Fibroblast of the aortic adventitia (primary cell): ENCODE measurements at regions not wholly inside any gene's neighbourhood (a gene's known extent, or its start where the extent isn't known, plus 50 kb on each side); places are given as distances from the start of the nearest gene placed in this dataset.

Source experiments
- DNase-seq: peaks from one replicate; pipeline ENCODE4 v3.0.0-alpha.2; 2010; ENCODE audit warnings: low read depth
- H3K4me3 ChIP-seq: 2 replicates; pipeline ENCODE4 v1.5.1; 2011; ENCODE audit warnings: low read depth, mild to moderate bottlenecking, control low read depth, low read length, moderate library complexity
- TF ChIP-seq, protein P1 (sequence below): IDR thresholded peaks from 2 replicates; pipeline ENCODE4 v1.5.1; 2011; ENCODE audit warnings: mild to moderate bottlenecking, low read length, control low read depth, inconsistent platforms; ENCODE audit not compliant: insufficient read depth

- DNase-seq = peak; percentile 88
- TF ChIP-seq, protein P1, sequence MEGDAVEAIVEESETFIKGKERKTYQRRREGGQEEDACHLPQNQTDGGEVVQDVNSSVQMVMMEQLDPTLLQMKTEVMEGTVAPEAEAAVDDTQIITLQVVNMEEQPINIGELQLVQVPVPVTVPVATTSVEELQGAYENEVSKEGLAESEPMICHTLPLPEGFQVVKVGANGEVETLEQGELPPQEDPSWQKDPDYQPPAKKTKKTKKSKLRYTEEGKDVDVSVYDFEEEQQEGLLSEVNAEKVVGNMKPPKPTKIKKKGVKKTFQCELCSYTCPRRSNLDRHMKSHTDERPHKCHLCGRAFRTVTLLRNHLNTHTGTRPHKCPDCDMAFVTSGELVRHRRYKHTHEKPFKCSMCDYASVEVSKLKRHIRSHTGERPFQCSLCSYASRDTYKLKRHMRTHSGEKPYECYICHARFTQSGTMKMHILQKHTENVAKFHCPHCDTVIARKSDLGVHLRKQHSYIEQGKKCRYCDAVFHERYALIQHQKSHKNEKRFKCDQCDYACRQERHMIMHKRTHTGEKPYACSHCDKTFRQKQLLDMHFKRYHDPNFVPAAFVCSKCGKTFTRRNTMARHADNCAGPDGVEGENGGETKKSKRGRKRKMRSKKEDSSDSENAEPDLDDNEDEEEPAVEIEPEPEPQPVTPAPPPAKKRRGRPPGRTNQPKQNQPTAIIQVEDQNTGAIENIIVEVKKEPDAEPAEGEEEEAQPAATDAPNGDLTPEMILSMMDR = peak; percentile 80
- no peak overlapping the region for H3K4me3 ChIP-seq
These were observed 51.2 kb upstream of the TESK1 start for GRCh38 chr9:35553670-35554543.

DNA sequence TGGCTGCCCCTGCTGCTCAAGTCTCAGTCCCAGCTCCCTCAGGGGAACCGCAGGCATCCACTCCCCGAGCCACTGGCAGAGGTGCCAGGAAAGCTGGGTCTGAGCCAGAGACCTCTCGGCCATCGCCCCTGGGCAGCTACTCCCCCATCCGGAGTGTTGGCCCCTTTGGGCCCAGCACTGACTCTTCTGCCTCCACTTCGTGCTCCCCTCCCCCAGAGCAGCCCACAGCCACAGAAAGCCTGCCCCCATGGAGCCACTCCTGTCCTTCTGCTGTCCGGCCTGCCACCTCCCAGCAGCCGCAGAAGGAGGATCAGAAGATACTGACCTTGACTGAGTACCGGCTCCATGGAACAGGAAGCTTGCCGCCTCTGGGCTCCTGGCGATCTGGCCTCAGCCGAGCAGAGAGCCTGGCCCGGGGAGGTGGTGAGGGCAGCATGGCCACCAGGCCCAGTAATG is 49.8 kb upstream of the TESK1 start:
- no peak overlapping the region for H3K4me3 ChIP-seq
- TF ChIP-seq, protein P1 = no peak
- DNase-seq = no peak
